Progenitor cell of endocrine pancreas (in vitro differentiated cells): ENCODE measurements at regions not wholly inside any gene's neighbourhood (a gene's known extent, or its start where the extent isn't known, plus 50 kb on each side); places are given as distances from the start of the nearest gene placed in this dataset.
"Not testable (repeated sequence)": the region's sequence is repeated elsewhere in the genome, so short reads cannot be mapped to it uniquely, and the experiment has no call there.

Experiments used
- DNase-seq: peaks from one replicate; pipeline ENCODE4 v3.0.0; 2021; ENCODE audit warnings: low spot score; ENCODE audit not compliant: unreplicated experiment
- H3K27ac Mint-ChIP-seq: 2 replicates; pipeline ENCODE4 v1.8.0; 2021; ENCODE audit warnings: mild to moderate bottlenecking, moderate library complexity, mixed read lengths
- H3K27me3 Mint-ChIP-seq: 2 replicates; pipeline ENCODE4 v1.8.0; 2021; ENCODE audit warnings: mixed read lengths
- H3K36me3 Mint-ChIP-seq: 2 replicates; pipeline ENCODE4 v1.8.0; 2022; ENCODE audit warnings: mixed read lengths; ENCODE audit not compliant: insufficient read depth
- H3K4me1 Mint-ChIP-seq: 2 replicates; pipeline ENCODE4 v1.8.0; 2021; ENCODE audit warnings: low read depth, mixed read lengths
- H3K4me3 Mint-ChIP-seq: 2 replicates; pipeline ENCODE4 v1.8.0; 2021; ENCODE audit warnings: low read depth, mild to moderate bottlenecking, moderate library complexity, mixed read lengths
- H3K9me3 Mint-ChIP-seq: 2 replicates; pipeline ENCODE4 v1.8.0; 2021; ENCODE audit warnings: low read depth, mixed read lengths
- TF ChIP-seq, protein P1 (sequence below): fragments of 200-600 bp; sonication (generic); IDR thresholded peaks from one replicate; pipeline ENCODE4 v1.5.0; 2021; ENCODE audit warnings: antibody characterized with exemption, mild to moderate bottlenecking; ENCODE audit not compliant: unreplicated experiment

DNA sequence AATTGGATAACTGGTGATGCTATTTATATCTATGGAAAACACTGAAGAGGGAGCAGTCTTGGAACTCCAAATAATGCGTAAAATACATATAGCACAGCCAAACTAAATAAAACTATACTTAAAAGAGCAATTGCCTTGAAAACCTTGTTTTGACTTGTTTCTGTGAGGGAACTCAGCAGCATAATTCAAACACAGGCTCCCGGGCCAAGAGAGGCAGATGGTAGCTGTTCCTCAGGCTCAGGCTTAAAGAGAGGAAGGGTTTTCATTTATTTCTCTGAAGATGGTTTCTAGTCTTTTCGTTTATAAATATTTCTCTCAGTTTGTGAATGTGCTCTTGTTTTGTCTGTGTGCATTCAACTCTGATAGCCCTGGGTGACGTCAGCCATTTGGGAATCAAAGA lies 82.4 kb downstream of the FANCF start:
- no peak overlapping the region for H3K4me3 Mint-ChIP-seq
- H3K9me3 Mint-ChIP-seq: no peaks in the 10 kb centered on the region
- DNase-seq: no peak
- H3K27ac Mint-ChIP-seq: no peak overlapping the region
- H3K36me3 Mint-ChIP-seq: no peaks in the 10 kb centered on the region
- TF ChIP-seq, protein P1, sequence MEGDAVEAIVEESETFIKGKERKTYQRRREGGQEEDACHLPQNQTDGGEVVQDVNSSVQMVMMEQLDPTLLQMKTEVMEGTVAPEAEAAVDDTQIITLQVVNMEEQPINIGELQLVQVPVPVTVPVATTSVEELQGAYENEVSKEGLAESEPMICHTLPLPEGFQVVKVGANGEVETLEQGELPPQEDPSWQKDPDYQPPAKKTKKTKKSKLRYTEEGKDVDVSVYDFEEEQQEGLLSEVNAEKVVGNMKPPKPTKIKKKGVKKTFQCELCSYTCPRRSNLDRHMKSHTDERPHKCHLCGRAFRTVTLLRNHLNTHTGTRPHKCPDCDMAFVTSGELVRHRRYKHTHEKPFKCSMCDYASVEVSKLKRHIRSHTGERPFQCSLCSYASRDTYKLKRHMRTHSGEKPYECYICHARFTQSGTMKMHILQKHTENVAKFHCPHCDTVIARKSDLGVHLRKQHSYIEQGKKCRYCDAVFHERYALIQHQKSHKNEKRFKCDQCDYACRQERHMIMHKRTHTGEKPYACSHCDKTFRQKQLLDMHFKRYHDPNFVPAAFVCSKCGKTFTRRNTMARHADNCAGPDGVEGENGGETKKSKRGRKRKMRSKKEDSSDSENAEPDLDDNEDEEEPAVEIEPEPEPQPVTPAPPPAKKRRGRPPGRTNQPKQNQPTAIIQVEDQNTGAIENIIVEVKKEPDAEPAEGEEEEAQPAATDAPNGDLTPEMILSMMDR: no peak
- H3K4me1 Mint-ChIP-seq: no peaks in the 10 kb centered on the region
- no peaks in the 10 kb centered on the region for H3K27me3 Mint-ChIP-seq

DNA sequence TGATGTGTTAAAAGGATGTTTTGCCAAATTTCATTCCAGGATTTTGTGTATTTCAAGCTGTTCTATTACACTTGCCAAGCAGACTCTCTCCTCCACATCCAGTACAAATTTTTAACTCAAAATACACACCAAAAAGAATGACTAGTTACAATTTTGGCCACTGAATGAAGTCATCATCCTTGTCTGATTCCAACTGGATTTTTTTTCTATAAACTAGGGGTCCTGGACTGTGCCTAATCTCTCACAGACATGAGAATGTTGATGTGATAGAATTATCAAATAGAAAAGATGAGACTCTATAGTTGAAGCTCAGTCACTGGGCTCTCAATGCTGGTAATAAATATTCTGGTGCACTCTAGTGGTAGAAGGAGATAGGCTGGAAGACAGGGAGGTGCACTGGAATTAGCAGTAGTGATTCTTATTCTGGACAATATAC lies 85.8 kb downstream of the FANCF start:
- Mint-ChIP-seq H3K9me3 (no peaks in the 10 kb centered on the region), H3K36me3 (no peaks in the 10 kb centered on the region), H3K27ac (no peak overlapping the region), H3K4me1 (no peaks in the 10 kb centered on the region), H3K4me3 (no peak overlapping the region), H3K27me3 (no peaks in the 10 kb centered on the region)
- no peak for DNase-seq
- TF ChIP-seq, protein P1: peak; percentile 58

DNA sequence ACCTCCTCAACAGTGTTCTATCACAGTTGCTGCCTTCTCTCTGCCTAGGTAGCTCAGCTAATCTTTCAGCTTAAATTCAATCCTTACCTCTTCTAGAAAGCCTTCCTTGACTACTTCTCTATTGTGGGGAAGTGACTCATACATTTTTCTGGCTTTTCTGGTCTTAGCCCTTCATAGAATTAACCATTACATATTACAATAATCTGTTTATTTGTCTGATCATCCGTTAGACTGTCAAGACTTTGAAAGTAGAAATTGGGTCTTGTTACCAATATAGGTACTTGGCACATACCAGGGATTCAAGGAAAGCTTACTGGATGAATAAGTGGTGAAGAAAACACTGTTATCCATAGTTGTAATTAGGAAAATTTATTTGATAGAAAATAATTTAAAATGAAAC lies 89.6 kb downstream of the FANCF start:
- no peak overlapping the region for H3K4me3 Mint-ChIP-seq
- no peaks in the 10 kb centered on the region for H3K4me1 Mint-ChIP-seq
- no peaks in the 10 kb centered on the region for H3K27me3 Mint-ChIP-seq
- H3K9me3 Mint-ChIP-seq: no peaks in the 10 kb centered on the region
- no peaks in the 10 kb centered on the region for H3K36me3 Mint-ChIP-seq
- H3K27ac Mint-ChIP-seq: no peak overlapping the region
- no peak for DNase-seq
- TF ChIP-seq, protein P1: no peak

DNA sequence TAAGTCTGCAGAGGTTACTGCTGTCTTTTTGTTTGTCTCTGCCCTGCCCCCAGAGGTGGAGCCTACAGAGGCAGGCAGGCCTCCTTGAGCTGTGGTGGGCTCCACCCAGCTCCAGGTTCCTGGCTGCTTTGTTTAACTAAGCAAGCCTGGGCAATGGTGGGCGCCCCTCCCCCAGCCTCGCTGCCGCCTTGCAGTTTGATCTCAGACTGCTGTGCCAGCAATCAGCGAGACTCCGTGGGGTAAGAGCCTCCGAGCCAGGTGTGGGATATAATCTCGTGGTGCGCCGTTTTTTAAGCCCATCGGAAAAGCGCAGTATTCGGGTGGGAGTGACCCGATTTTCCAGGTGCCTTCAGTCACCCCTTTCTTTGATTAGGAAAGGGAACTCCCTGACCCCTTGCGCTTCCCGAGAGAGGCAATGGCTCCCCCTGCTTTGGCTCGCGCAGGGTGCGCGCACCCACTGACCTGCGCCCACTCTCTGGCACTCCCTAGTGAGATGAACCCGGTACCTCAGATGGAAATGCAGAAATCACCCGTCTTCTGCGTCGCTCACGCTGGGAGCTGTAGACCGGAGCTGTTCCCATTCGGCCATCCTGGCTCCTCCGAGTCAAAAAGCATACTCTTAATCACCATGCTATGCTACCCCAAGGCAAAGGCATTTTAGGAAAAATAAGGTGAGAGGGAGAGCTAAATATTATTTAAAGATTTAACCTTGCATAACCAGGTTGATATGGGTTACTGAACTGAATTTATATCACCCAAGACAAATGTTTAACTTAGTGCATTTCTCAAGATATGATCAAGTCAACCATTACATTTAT lies 96.8 kb downstream of the FANCF start:
- H3K27me3 Mint-ChIP-seq, H3K36me3 Mint-ChIP-seq, H3K9me3 Mint-ChIP-seq, H3K4me1 Mint-ChIP-seq: not testable (repeated sequence)
- DNase-seq: peak; percentile 20
- Mint-ChIP-seq H3K27ac (peak overlapping the region; percentile 95), H3K4me3 (peak overlapping the region; percentile 78)

DNA sequence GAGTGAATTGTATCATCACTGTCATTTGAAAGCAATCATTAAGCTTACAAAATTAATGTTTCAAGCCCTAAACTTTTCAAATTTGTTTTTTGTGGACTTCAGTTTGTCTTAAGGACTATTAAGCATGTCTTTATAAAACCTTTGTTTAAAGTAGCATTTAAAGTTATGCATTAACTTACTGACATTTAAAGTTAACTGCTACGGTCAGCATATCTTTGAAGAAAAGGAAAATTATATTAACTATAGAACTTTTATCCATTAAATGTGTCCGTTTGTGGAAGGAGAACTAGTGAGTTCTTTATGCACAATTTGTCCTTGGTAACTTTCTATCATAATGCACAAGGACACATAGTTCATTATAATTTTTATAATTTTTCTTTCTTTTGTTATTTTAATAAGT lies 103.4 kb downstream of the FANCF start:
- Mint-ChIP-seq H3K9me3 (no peaks in the 10 kb centered on the region), H3K4me1 (no peaks in the 10 kb centered on the region), H3K27me3 (no peaks in the 10 kb centered on the region), H3K4me3 (no peak overlapping the region), H3K36me3 (no peaks in the 10 kb centered on the region), H3K27ac (no peak overlapping the region)
- DNase-seq: no peak
- TF ChIP-seq, protein P1: no peak

DNA sequence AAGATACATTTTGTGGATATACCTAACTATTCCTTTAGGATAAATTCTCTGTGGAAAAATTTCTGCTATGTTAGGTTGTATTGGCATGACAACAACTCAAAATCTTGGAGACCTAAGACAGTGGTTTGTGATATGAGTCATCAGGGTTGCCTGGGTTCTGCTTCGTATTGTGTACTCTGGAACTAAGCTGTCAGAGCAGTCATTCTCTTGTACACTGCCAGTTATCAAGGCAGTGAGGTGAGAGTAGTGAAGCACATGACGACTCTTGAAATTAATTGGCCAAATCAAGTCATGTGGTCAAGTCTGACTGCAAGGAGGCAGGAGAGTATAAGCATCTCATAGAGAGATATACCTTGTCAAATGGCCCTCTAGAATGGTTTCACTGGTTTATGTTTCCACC lies 104.4 kb downstream of the FANCF start:
- Mint-ChIP-seq H3K4me1 (no peaks in the 10 kb centered on the region), H3K27ac (no peak overlapping the region), H3K9me3 (no peaks in the 10 kb centered on the region), H3K36me3 (no peaks in the 10 kb centered on the region), H3K27me3 (no peaks in the 10 kb centered on the region), H3K4me3 (no peak overlapping the region)
- TF ChIP-seq, protein P1: no peak
- DNase-seq: no peak
